ENCODE measurements at regions not wholly inside any gene's neighbourhood (a gene's known extent, or its start where the extent isn't known, plus 50 kb on each side); places are given as distances from the start of the nearest gene placed in this dataset.

DNA sequence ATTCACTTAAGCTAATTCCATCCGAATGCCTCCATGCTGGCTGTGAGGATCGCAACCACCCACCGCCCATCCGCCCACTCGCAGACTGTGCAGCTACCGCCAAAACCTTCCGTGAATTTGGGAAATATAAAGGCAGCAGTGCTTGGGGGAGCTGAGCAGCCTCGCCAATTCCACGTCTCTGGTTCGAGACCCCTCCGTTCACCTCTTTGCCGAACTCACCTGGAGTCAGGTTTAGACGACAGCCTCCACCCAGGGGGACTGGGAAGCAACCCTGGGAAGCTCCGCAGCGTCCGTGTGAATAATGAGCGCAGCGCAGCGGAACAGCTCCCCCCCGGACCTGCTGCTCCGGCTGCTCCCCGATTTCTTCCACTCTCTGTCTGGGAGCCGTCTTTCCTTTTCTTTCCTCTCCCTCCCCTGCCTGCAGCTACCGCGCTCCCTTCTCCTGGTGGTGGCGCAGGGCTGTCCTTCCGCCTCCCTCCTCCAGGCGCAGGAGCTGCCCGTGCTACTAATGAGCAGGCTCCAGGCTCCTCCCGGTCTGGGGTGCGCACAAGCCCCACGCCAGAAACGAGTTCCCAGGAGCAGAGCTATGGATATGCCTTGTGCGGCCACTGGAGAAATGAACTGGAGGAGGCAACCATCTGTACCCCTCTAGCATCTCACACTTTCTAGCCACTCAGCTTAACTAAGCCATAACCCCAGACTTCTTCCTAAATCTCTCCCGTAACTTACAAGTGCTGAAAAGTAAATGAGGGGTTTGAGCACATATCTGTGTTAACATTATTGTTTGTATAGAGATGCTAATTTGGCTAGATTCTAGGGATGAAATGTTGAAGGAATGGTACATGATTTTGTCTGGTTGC, 107.3 kb downstream of the XKR3 start:
- TF ChIP-seq, protein P1, sequence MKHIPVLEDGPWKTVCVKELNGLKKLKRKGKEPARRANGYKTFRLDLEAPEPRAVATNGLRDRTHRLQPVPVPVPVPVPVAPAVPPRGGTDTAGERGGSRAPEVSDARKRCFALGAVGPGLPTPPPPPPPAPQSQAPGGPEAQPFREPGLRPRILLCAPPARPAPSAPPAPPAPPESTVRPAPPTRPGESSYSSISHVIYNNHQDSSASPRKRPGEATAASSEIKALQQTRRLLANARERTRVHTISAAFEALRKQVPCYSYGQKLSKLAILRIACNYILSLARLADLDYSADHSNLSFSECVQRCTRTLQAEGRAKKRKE (CRISPR knock-in tag; IDR thresholded peaks at IDR 0.05; ENCODE audit: low read depth): no peak
- TF ChIP-seq TP53 (CRISPR knock-in tag; IDR thresholded peaks at IDR 0.05): no peak
- TF ChIP-seq JUNB (IDR thresholded peaks at IDR 0.05): no peak
- TF ChIP-seq MAFK (IDR thresholded peaks at IDR 0.05; ENCODE audit: partially characterized antibody): no peak
- TF ChIP-seq MYC (IDR thresholded peaks at IDR 0.05; ENCODE audit: borderline replicate concordance, low read length): no peak
- TF ChIP-seq, protein P2, sequence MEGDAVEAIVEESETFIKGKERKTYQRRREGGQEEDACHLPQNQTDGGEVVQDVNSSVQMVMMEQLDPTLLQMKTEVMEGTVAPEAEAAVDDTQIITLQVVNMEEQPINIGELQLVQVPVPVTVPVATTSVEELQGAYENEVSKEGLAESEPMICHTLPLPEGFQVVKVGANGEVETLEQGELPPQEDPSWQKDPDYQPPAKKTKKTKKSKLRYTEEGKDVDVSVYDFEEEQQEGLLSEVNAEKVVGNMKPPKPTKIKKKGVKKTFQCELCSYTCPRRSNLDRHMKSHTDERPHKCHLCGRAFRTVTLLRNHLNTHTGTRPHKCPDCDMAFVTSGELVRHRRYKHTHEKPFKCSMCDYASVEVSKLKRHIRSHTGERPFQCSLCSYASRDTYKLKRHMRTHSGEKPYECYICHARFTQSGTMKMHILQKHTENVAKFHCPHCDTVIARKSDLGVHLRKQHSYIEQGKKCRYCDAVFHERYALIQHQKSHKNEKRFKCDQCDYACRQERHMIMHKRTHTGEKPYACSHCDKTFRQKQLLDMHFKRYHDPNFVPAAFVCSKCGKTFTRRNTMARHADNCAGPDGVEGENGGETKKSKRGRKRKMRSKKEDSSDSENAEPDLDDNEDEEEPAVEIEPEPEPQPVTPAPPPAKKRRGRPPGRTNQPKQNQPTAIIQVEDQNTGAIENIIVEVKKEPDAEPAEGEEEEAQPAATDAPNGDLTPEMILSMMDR (IDR thresholded peaks at IDR 0.05): no peak
- no peak for TF ChIP-seq HDAC2 (IDR thresholded peaks at IDR 0.05)
- TF ChIP-seq CEBPB (IDR thresholded peaks at IDR 0.05): no peak
- TF ChIP-seq RCOR1 (IDR thresholded peaks at IDR 0.05; ENCODE audit: low read depth, low read length): no peak
- TF ChIP-seq, protein P3, sequence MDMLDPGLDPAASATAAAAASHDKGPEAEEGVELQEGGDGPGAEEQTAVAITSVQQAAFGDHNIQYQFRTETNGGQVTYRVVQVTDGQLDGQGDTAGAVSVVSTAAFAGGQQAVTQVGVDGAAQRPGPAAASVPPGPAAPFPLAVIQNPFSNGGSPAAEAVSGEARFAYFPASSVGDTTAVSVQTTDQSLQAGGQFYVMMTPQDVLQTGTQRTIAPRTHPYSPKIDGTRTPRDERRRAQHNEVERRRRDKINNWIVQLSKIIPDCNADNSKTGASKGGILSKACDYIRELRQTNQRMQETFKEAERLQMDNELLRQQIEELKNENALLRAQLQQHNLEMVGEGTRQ (IDR thresholded peaks at IDR 0.05): no peak
- no peak for TF ChIP-seq NR3C1 (IDR thresholded peaks at IDR 0.05)
- no peak for TF ChIP-seq EP300 (IDR thresholded peaks at IDR 0.05)
- TF ChIP-seq EHMT2 (IDR thresholded peaks at IDR 0.05; ENCODE audit: low read depth): no peak

Measured in A549 (cell line).